Activated naive CD8-positive, alpha-beta T cell treated with anti-CD3 and anti-CD28 coated beads, Interleukin-2, amount 50 U/mL, for 24 hours (primary cell): ENCODE measurements at regions not wholly inside any gene's neighbourhood (a gene's known extent, or its start where the extent isn't known, plus 50 kb on each side); places are given as distances from the start of the nearest gene placed in this dataset.
"Not testable (repeated sequence)": the region's sequence is repeated elsewhere in the genome, so short reads cannot be mapped to it uniquely, and the experiment has no call there.

Experiments
- ATAC-seq: fragments of 150-1000 bp; cut with Tn5 transposase; one replicate; pipeline ENCODE4 v1.10.0; 2021
- DNase-seq: peaks from one replicate; pipeline ENCODE4 v3.0.0; 2021
- H3K27ac Mint-ChIP-seq: one replicate; pipeline ENCODE4 v1.8.0; 2021; ENCODE audit warnings: mild to moderate bottlenecking, mixed read lengths
- H3K27me3 Mint-ChIP-seq: one replicate; pipeline ENCODE4 v1.8.0; 2021; ENCODE audit warnings: mixed read lengths
- H3K36me3 Mint-ChIP-seq: one replicate; pipeline ENCODE4 v1.8.0; 2021; ENCODE audit warnings: low read depth, mixed read lengths
- H3K4me1 Mint-ChIP-seq: one replicate; pipeline ENCODE4 v1.8.0; 2021; ENCODE audit warnings: mixed read lengths
- H3K4me3 Mint-ChIP-seq: one replicate; pipeline ENCODE4 v1.8.0; 2021; ENCODE audit warnings: mild to moderate bottlenecking, moderate library complexity, mixed read lengths
- H3K9me3 Mint-ChIP-seq: one replicate; pipeline ENCODE4 v1.8.0; 2021; ENCODE audit warnings: mixed read lengths

GRCh38 chr17:77285594-77286390 is 145.0 kb downstream of the SEC14L1 start:
- no peak for DNase-seq
- Mint-ChIP-seq H3K36me3 (no peaks in the 10 kb centered on the region), H3K4me3 (no peak overlapping the region), H3K9me3 (no peaks in the 10 kb centered on the region), H3K27me3 (peaks cover 14% of the 10 kb centered on the region), H3K27ac (no peak overlapping the region), H3K4me1 (peaks cover 13% of the 10 kb centered on the region)
- ATAC-seq, result no peak

DNA sequence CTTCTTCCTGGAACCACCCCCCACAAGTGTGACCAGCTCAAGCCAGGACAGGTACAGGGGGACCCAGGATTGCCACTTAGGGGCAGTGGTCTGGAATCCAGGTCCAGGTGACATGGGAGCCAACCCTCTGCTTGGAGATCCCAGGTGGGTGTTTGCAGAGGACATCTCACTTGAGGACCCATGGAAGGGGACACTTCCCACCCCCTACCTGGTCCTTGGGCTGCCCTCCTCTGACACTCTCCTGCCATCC is 145.5 kb downstream of the SEC14L1 start:
- no peak overlapping the region for H3K27ac Mint-ChIP-seq

DNA sequence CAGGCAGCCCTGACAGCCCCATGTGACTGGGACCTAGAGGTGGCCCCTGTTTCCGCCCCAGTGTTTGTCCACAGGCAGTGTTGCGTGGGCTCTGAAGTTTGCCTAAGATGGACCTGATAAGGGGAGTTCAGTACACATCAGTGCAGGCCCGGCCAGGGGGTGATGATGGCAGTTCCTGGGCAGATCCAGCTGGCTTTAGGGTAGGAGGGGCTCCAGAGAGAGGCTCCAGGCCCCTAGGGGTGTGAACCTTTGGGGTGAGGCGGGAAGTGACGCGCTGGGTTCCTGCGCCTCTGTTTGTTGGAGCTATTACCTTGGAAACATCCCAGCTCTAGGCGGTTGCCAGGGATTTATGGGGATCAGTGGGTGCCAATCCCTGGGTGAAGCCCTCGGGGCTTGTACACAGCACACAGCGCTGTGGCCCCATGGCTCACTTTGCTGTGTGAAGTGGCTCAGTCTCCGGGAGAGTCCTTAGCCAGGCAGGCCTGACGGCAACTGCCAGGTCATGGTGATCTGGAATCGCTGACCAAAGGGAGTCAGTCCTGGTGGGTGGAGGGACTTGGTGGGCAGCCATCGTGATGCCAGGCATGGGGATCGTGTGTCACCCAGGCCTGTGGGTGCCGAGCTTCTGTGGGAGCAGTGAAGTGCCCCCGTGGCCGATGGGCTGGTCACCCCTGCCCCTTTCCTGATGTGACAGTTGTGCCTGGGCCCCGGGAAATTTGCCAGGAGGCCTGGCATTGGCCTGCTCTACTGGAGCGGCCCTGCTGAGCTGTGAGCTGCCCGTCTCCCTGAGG is 146.1 kb downstream of the SEC14L1 start:
- ATAC-seq (no peak), DNase-seq (no peak)
- peaks cover 11% of the 10 kb centered on the region for H3K27me3 Mint-ChIP-seq
- H3K4me3 Mint-ChIP-seq, result no peak overlapping the region
- H3K36me3 Mint-ChIP-seq, result no peaks in the 10 kb centered on the region
- H3K27ac Mint-ChIP-seq, result no peak overlapping the region
- H3K9me3 Mint-ChIP-seq, result no peaks in the 10 kb centered on the region
- H3K4me1 Mint-ChIP-seq, result peaks cover 10% of the 10 kb centered on the region

More for the DNA sequence above, 145.5 kb downstream of the SEC14L1 start:
- ATAC-seq (no peak), DNase-seq (no peak)
- Mint-ChIP-seq H3K4me1 (peaks cover 13% of the 10 kb centered on the region), H3K27me3 (peaks cover 14% of the 10 kb centered on the region), H3K36me3 (no peaks in the 10 kb centered on the region), H3K4me3 (no peak overlapping the region), H3K9me3 (no peaks in the 10 kb centered on the region)

GRCh38 chr17:77287432-77288068 is 146.8 kb downstream of the SEC14L1 start:
- ATAC-seq (no peak), DNase-seq (no peak)
- Mint-ChIP-seq H3K36me3 (no peaks in the 10 kb centered on the region), H3K27ac (no peak overlapping the region), H3K9me3 (no peaks in the 10 kb centered on the region), H3K4me3 (no peak overlapping the region), H3K27me3 (peaks cover 4% of the 10 kb centered on the region), H3K4me1 (peaks cover 3% of the 10 kb centered on the region)

GRCh38 chr17:77288115-77288619 is 147.4 kb downstream of the SEC14L1 start:
- no peak overlapping the region for H3K27ac Mint-ChIP-seq
- ATAC-seq (no peak), DNase-seq (no peak)
- H3K36me3 Mint-ChIP-seq, result no peaks in the 10 kb centered on the region
- no peak overlapping the region for H3K4me3 Mint-ChIP-seq
- peaks cover 4% of the 10 kb centered on the region for H3K27me3 Mint-ChIP-seq
- H3K4me1 Mint-ChIP-seq, result no peaks in the 10 kb centered on the region
- no peaks in the 10 kb centered on the region for H3K9me3 Mint-ChIP-seq

- not testable (repeated sequence) for H3K4me1 Mint-ChIP-seq, DNase-seq, H3K27ac Mint-ChIP-seq, H3K36me3 Mint-ChIP-seq, H3K4me3 Mint-ChIP-seq, H3K27me3 Mint-ChIP-seq, ATAC-seq, H3K9me3 Mint-ChIP-seq
Observed at GRCh38 chr17:77290759-77291558, 150.2 kb downstream of the SEC14L1 start.

GRCh38 chr17:77291591-77292386 is 151.0 kb downstream of the SEC14L1 start:
- ATAC-seq (no peak), DNase-seq (no peak)
- H3K9me3 Mint-ChIP-seq, result no peaks in the 10 kb centered on the region
- no peaks in the 10 kb centered on the region for H3K4me1 Mint-ChIP-seq
- H3K27ac Mint-ChIP-seq, result no peak overlapping the region
- H3K4me3 Mint-ChIP-seq, result no peak overlapping the region
- H3K27me3 Mint-ChIP-seq, result no peaks in the 10 kb centered on the region
- H3K36me3 Mint-ChIP-seq, result no peaks in the 10 kb centered on the region

DNA sequence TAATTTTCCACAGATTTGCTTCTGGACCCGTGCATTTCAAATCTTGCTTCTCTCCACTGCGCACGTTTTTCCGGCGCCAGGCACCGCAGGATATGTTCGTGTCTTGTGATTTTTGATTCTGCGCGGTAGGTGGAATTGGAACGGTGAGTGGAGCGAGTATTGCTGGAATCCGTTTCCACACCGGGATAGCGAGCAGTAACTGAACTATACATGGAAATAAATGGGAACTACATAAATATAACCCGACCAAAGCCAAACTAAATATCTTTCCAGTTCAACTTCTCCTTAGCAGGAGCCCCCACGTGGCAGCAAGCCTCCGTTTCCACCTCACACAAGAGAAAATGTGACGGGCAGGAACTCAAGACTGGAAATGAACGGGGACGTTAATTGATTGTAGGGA is 154.0 kb downstream of the SEC14L1 start:
- H3K36me3 Mint-ChIP-seq, result no peaks in the 10 kb centered on the region
- no peak overlapping the region for H3K4me3 Mint-ChIP-seq
- no peaks in the 10 kb centered on the region for H3K4me1 Mint-ChIP-seq
- H3K9me3 Mint-ChIP-seq, result no peaks in the 10 kb centered on the region
- ATAC-seq (no peak), DNase-seq (no peak)
- no peak overlapping the region for H3K27ac Mint-ChIP-seq
- no peaks in the 10 kb centered on the region for H3K27me3 Mint-ChIP-seq

GRCh38 chr17:77295241-77295853 is 154.6 kb downstream of the SEC14L1 start:
- no peaks in the 10 kb centered on the region for H3K36me3 Mint-ChIP-seq
- H3K9me3 Mint-ChIP-seq, result no peaks in the 10 kb centered on the region
- H3K4me1 Mint-ChIP-seq, result no peaks in the 10 kb centered on the region
- DNase-seq (no peak), ATAC-seq (no peak)
- no peak overlapping the region for H3K27ac Mint-ChIP-seq
- H3K4me3 Mint-ChIP-seq, result no peak overlapping the region
- H3K27me3 Mint-ChIP-seq, result no peaks in the 10 kb centered on the region

DNA sequence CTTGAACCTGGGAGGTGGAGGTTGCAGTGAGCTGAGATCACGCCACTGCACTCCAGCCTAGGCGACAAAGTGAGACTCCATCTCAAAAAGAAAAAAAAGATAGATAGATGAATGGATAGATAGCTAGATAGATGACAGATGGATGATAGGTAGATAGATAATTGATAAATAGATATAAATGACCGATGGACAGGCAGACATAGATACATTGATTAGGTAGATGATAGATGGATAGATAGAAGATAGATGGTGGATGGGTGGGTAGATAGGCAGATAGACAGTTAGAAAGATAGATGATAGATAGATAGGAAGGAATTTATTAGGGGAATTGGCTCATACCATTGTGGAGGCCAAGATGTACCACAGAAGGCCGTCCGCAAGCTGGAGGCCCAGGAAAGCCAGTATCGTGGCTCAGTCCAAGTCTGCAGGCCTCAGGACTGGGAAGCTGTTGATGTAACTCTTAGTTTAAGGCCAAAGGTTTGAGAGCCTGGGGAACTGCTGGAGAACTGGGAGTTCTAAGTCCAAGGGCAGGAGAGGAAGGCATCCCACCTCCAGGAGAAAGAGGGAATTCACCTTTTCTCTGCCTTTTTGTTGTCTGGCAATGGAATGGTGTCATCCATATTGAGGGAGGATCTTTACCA is 156.1 kb downstream of the SEC14L1 start:
- Mint-ChIP-seq H3K27me3 (no peaks in the 10 kb centered on the region), H3K4me1 (no peaks in the 10 kb centered on the region), H3K36me3 (no peaks in the 10 kb centered on the region), H3K4me3 (no peak overlapping the region), H3K27ac (no peak overlapping the region), H3K9me3 (no peaks in the 10 kb centered on the region)
- ATAC-seq (no peak), DNase-seq (no peak)

DNA sequence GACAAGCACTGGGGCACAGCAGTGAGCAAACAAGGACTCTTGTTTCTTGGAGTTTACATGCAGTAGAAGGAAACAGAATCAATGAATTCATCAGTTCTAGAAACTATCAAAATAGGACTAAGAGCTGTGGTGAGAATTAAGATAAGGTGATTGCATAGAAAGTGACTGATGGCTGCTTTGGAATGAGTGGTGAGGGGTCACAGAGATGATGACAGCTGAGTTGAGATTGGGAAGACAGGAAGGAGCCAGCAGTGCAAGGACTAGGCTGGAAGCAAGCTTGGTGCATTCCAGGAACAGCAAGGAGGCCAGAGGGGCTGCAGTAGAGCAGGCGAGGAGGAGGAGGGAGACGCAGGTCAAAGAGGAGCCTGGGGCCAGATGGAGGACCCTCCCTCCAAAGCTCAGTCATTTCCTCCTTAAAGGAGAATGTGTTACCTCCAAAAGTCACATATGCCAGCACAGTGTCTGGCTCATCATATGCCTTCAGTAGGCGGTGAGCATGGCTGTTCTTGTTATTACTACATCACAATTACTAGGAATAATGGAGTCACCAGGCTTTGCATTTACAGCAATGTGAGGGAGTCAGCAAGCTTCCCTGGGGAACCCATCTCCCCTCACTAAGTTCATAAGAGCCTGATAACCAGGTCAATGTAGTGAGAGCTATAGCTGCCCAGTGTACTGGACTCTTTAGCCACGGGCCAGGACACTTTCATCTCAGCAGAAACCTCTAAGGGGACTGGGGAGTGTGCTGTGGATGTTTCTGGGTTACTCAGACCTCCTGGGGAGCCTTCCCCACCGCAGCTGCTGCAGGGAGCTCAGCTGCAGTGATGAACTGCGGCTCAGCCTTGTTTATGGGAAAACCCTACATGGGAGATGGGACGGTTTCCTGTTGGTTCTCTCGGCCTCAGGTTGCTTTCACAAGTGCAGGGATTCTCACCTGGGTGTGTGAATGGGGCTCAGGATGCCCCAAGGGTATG is 157.2 kb downstream of the SEC14L1 start:
- no peaks in the 10 kb centered on the region for H3K9me3 Mint-ChIP-seq
- H3K4me1 Mint-ChIP-seq, result no peaks in the 10 kb centered on the region
- H3K4me3 Mint-ChIP-seq, result no peak overlapping the region
- no peak overlapping the region for H3K27ac Mint-ChIP-seq
- no peaks in the 10 kb centered on the region for H3K36me3 Mint-ChIP-seq
- DNase-seq, result no peak
- H3K27me3 Mint-ChIP-seq, result no peaks in the 10 kb centered on the region
- no peak for ATAC-seq

GRCh38 chr17:77298811-77299210 is 158.0 kb downstream of the SEC14L1 start:
- Mint-ChIP-seq H3K4me3 (no peak overlapping the region), H3K27me3 (no peaks in the 10 kb centered on the region), H3K4me1 (no peaks in the 10 kb centered on the region), H3K9me3 (no peaks in the 10 kb centered on the region), H3K36me3 (no peaks in the 10 kb centered on the region), H3K27ac (no peak overlapping the region)
- no peak for DNase-seq
- ATAC-seq, result no peak
